ENCODE measurements at regions not wholly inside any gene's neighbourhood (a gene's known extent, or its start where the extent isn't known, plus 50 kb on each side); places are given as distances from the start of the nearest gene placed in this dataset.

DNA sequence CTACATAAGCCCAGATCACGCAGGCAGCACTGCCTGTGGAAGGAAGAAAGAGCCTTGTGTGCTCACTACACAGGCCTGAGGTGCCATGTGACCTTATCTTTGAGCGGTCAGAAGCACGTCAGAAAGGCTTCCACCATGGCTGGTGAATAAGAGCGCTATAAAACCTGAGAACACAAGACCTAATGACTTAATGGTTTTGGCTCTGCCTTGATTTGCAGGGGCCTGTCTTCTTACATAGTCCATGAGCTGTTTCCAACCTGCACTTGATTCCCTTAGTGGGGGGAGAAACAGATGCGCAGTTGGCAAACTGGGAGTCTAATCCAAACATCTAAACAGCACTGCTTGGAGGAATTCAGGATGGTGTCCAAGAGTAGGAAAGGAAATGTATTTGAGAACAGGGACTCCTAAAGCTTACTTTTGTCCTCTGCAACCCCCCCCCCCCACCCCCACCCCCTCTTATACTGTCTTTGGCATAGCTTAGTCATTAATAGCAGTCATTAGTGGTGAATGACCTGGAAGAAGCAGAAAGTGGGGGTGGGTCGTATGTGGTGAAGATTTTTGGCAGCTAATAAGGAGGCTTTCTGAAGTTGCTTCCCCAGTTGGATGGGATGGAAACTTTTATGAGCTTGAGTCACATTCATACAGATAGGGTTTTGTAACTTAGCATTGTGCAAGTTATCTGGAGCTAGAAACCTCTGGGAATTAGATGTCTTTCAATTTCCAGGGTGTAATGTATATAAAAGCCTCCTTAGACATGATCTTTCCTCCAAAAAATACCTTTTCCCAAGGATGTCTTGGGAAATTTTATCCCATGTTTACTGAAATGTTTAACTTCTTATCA is 454.1 kb downstream of the MEIS1 start:
- Histone ChIP-seq H2AFZ (replicated peaks; ENCODE audit: low read length, poor library complexity) (peak overlapping the region; percentile 17), H3K9me1 (ENCODE audit: insufficient read depth, low read length) (peaks cover 13% of the 10 kb centered on the region), H4K20me1 (ENCODE audit: insufficient read depth, low read length) (no peaks in the 10 kb centered on the region), H3K23ac (ENCODE audit: low read depth, low read length) (peak overlapping the region; percentile 86), H2BK15ac (ENCODE audit: low read depth, low read length) (peak overlapping the region; percentile 52), H4K91ac (ENCODE audit: insufficient read depth, low read depth, low read length) (peak overlapping the region; percentile 70), H3K79me1 (ENCODE audit: low read depth in 1 of 2, low read length in 2 of 2) (peaks cover 0 to 8% of the 10 kb centered on the region in 2 experiments; a peak in 1 of 4 replicates), H2AK5ac (ENCODE audit: low read depth, low read length) (peak overlapping the region; percentile 40), H3K27ac (ENCODE audit: insufficient read depth, low read length) (peak overlapping the region; percentile 100), H2BK20ac (ENCODE audit: low read depth, low read length) (peak overlapping the region; percentile 95), H4K8ac (ENCODE audit: low read depth in 2 of 2, low read length in 2 of 2) (peak overlapping the region; percentile 45 to 92), H3K4me1 (ENCODE audit: control insufficient read depth, insufficient read depth, low read length) (peaks cover 9% of the 10 kb centered on the region), H3K18ac (ENCODE audit: low read depth, low read length) (peak overlapping the region; percentile 99), H3K4me2 (ENCODE audit: low read depth, low read length) (peak overlapping the region; percentile 61), H2AK9ac (replicated peaks; ENCODE audit: low read depth, low read length, poor library complexity) (no peak overlapping the region), H2BK120ac (ENCODE audit: low read depth, low read length) (peak overlapping the region; percentile 97), H3K27me3 (ENCODE audit: control insufficient read depth, insufficient read depth, low read length) (no peaks in the 10 kb centered on the region), H3K14ac (replicated peaks; ENCODE audit: low read depth, low read length) (peak overlapping the region; percentile 54), H3K9ac (ENCODE audit: low read depth, low read length) (peak overlapping the region; percentile 50), H3K56ac (ENCODE audit: extremely low read depth, insufficient read depth, low read length) (peak overlapping the region; percentile 54), H3K4me3 (ENCODE audit: insufficient read depth, low read depth, low read length) (no peak overlapping the region), H3K36me3 (ENCODE audit: control insufficient read depth, insufficient read depth, low read length) (no peaks in the 10 kb centered on the region), H4K5ac (ENCODE audit: low read depth, low read length) (peak overlapping the region; percentile 93), H3K9me3 (ENCODE audit: control insufficient read depth, insufficient read depth, low read length) (no peaks in the 10 kb centered on the region), H2BK5ac (ENCODE audit: low read depth, low read length, poor library complexity, severe bottlenecking) (peak overlapping the region; percentile 83), H3K4ac (ENCODE audit: low read depth, low read length) (peak overlapping the region; percentile 98)
- dilution Hi-C loops (cut with HindIII; ENCODE audit: low sequenced_read_pairs, unreplicated experiment) (no loop called here), in situ Hi-C loops (cut with MboI; ENCODE audit: low sequenced_read_pairs) (no loop called here), intact Hi-C loops (cut with micrococcal nuclease) (loop anchor here (1.0 to 2.0 kb wide), 2 partner anchors 49 to 314 kb away; no protein-coding TSS in a partner anchor)
- DNase-seq (peak; percentile 100), ATAC-seq (ENCODE audit: low read depth) (peak; percentile 68)
- 6% methylated on average over 3 of the region's 6 CpGs; no CpG with 5 or more reads in 1 of the 2 experiments for WGBS, 2 experiments (ENCODE audit: extremely low coverage in 2 of 2, insufficient read length in 1 of 2)
- no TSS peak for BruUV-seq (replicated peaks)
- CTCF ChIA-PET, result interaction anchor here (1.2 kb wide), 1 partner anchor 12 kb away, joined by 5 read pairs; no protein-coding TSS in a partner anchor
- POLR2A ChIA-PET (ENCODE audit: unreplicated experiment), result interaction anchor here (0.5 kb wide), 1 partner anchor 313 kb away, joined by 4 read pairs; no protein-coding TSS in a partner anchor
- TF ChIP-seq RCOR1 (IDR thresholded peaks at IDR 0.05; ENCODE audit: insufficient replicate concordance, low read length) (no peak), BHLHE40 (IDR thresholded peaks at IDR 0.05; ENCODE audit: low read depth, low read length) (no peak), MAZ (IDR thresholded peaks at IDR 0.05; ENCODE audit: borderline replicate concordance, low read depth, low read length) (peak; percentile 37; the same call in 1 of the 2 replicates), CHD1 (IDR thresholded peaks at IDR 0.05; ENCODE audit: low read depth, low read length) (no peak), FOS (IDR thresholded peaks at IDR 0.05; ENCODE audit: low read depth, low read length) (peak; percentile 31; the same call in 1 of the 2 replicates), SMC3 (IDR thresholded peaks at IDR 0.05; ENCODE audit: low read depth, low read length) (0 out of 2 replicates have a peak, but pooled peaks have one; percentile 2), NFE2L2 (IDR thresholded peaks at IDR 0.05; ENCODE audit: low read depth, low read length) (no peak), MAFK (IDR thresholded peaks at IDR 0.05; ENCODE audit: low read depth, low read length) (no peak; the same call in 1 of the 2 replicates), MXI1 (IDR thresholded peaks at IDR 0.05; ENCODE audit: borderline replicate concordance, low read depth, low read length) (no peak), RAD21 (IDR thresholded peaks at IDR 0.05; ENCODE audit: low read length) (peak; percentile 2)
- TF ChIP-seq, protein P1, sequence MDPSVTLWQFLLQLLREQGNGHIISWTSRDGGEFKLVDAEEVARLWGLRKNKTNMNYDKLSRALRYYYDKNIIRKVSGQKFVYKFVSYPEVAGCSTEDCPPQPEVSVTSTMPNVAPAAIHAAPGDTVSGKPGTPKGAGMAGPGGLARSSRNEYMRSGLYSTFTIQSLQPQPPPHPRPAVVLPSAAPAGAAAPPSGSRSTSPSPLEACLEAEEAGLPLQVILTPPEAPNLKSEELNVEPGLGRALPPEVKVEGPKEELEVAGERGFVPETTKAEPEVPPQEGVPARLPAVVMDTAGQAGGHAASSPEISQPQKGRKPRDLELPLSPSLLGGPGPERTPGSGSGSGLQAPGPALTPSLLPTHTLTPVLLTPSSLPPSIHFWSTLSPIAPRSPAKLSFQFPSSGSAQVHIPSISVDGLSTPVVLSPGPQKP (IDR thresholded peaks at IDR 0.05; ENCODE audit: borderline replicate concordance, low read depth, low read length), result no peak
- TF ChIP-seq, protein P2, sequence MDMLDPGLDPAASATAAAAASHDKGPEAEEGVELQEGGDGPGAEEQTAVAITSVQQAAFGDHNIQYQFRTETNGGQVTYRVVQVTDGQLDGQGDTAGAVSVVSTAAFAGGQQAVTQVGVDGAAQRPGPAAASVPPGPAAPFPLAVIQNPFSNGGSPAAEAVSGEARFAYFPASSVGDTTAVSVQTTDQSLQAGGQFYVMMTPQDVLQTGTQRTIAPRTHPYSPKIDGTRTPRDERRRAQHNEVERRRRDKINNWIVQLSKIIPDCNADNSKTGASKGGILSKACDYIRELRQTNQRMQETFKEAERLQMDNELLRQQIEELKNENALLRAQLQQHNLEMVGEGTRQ (IDR thresholded peaks at IDR 0.05; ENCODE audit: low read depth, low read length), result peak; percentile 86
- TF ChIP-seq, protein P3, sequence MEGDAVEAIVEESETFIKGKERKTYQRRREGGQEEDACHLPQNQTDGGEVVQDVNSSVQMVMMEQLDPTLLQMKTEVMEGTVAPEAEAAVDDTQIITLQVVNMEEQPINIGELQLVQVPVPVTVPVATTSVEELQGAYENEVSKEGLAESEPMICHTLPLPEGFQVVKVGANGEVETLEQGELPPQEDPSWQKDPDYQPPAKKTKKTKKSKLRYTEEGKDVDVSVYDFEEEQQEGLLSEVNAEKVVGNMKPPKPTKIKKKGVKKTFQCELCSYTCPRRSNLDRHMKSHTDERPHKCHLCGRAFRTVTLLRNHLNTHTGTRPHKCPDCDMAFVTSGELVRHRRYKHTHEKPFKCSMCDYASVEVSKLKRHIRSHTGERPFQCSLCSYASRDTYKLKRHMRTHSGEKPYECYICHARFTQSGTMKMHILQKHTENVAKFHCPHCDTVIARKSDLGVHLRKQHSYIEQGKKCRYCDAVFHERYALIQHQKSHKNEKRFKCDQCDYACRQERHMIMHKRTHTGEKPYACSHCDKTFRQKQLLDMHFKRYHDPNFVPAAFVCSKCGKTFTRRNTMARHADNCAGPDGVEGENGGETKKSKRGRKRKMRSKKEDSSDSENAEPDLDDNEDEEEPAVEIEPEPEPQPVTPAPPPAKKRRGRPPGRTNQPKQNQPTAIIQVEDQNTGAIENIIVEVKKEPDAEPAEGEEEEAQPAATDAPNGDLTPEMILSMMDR (conservative IDR thresholded peaks at IDR 0.05; ENCODE audit: low read depth, low read length), result no peak

All from IMR-90 (cell line).